NCI-H187 treated with DMSO at 0.1 percent for 48 hours (cell line): ENCODE measurements at regions not wholly inside any gene's neighbourhood (a gene's known extent, or its start where the extent isn't known, plus 50 kb on each side); places are given as distances from the start of the nearest gene placed in this dataset.
"Not testable (repeated sequence)": the region's sequence is repeated elsewhere in the genome, so short reads cannot be mapped to it uniquely, and the experiment has no call there.

ENCODE experiments used
- DNase-seq: peaks from one replicate; lab custom pipeline; 2025; lab: John Stamatoyannopoulos, UW

- DNase-seq = no peak
Measured at GRCh38 chr1:221575605-221576004, 166.3 kb downstream of the DUSP10 start.

- no peak for DNase-seq
Measured at GRCh38 chr1:221576268-221576667, 165.6 kb downstream of the DUSP10 start.

- no peak for DNase-seq
Measured at GRCh38 chr1:221583465-221583864, 158.4 kb downstream of the DUSP10 start.

GRCh38 chr1:221587013-221587412, 154.9 kb downstream of the DUSP10 start:
- not testable (repeated sequence) for DNase-seq

- DNase-seq = not testable (repeated sequence)
Measured at GRCh38 chr1:221591250-221591649, 150.6 kb downstream of the DUSP10 start.

- DNase-seq = no peak
Measured at GRCh38 chr1:221594576-221594975, 147.3 kb downstream of the DUSP10 start.

GRCh38 chr1:221598122-221598521, 143.8 kb downstream of the DUSP10 start:
- no peak for DNase-seq

- no peak for DNase-seq
Measured at GRCh38 chr1:221601166-221601565, 140.7 kb downstream of the DUSP10 start.

GRCh38 chr1:221602830-221603229, 139.1 kb downstream of the DUSP10 start:
- DNase-seq = no peak

- DNase-seq = not testable (repeated sequence)
Measured at GRCh38 chr1:221604390-221604789, 137.5 kb downstream of the DUSP10 start.

- DNase-seq = no peak
Measured at GRCh38 chr1:221604948-221605347, 136.9 kb downstream of the DUSP10 start.

- no peak for DNase-seq
Measured at GRCh38 chr1:221605569-221605968, 136.3 kb downstream of the DUSP10 start.

GRCh38 chr1:221606256-221606655, 135.6 kb downstream of the DUSP10 start:
- DNase-seq = no peak

GRCh38 chr1:221608835-221609320, 133.0 kb downstream of the DUSP10 start:
- no peak for DNase-seq

GRCh38 chr1:221611656-221612046, 130.2 kb downstream of the DUSP10 start:
- DNase-seq = no peak

- DNase-seq = no peak
Measured at GRCh38 chr1:221612047-221612777, 129.7 kb downstream of the DUSP10 start.

GRCh38 chr1:221620437-221621384, 121.2 kb downstream of the DUSP10 start:
- no peak for DNase-seq

- no peak for DNase-seq
Measured at GRCh38 chr1:221621683-221622082, 120.2 kb downstream of the DUSP10 start.

- DNase-seq = no peak
Measured at GRCh38 chr1:221622389-221622788, 119.5 kb downstream of the DUSP10 start.

GRCh38 chr1:221625026-221625425, 116.9 kb downstream of the DUSP10 start:
- DNase-seq = no peak

GRCh38 chr1:221626041-221626440, 115.8 kb downstream of the DUSP10 start:
- no peak for DNase-seq

GRCh38 chr1:221630236-221630635, 111.7 kb downstream of the DUSP10 start:
- DNase-seq = no peak

- no peak for DNase-seq
Measured at GRCh38 chr1:221631556-221631955, 110.3 kb downstream of the DUSP10 start.
